RPMI8226 (cell line): ENCODE measurements at regions not wholly inside any gene's neighbourhood (a gene's known extent, or its start where the extent isn't known, plus 50 kb on each side); places are given as distances from the start of the nearest gene placed in this dataset.
"Not testable (repeated sequence)": the region's sequence is repeated elsewhere in the genome, so short reads cannot be mapped to it uniquely, and the experiment has no call there.

Experiments used
- DNase-seq: peaks from one replicate; pipeline ENCODE4 v3.0.0-alpha.2; 2015

DNA sequence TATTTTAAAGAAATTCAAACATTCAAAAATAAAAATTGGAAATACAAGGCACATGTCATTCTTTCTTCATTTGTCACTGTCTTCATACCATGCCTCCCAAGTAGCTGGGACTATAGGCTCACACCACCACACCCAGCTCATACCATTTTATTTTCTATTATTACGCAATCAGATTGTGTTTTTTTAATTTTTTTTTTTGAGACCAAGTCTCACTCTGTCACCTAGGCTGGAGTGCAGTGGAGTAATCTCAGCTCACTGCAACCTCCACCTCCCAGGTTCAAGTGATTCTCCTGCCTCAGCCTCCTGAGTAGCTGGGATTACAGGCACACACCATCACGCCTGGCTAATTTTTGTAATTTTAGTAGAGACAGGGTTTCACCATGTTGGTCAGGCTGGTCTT, 526.1 kb downstream of the DTWD2 start:
- not testable (repeated sequence) for DNase-seq

DNA sequence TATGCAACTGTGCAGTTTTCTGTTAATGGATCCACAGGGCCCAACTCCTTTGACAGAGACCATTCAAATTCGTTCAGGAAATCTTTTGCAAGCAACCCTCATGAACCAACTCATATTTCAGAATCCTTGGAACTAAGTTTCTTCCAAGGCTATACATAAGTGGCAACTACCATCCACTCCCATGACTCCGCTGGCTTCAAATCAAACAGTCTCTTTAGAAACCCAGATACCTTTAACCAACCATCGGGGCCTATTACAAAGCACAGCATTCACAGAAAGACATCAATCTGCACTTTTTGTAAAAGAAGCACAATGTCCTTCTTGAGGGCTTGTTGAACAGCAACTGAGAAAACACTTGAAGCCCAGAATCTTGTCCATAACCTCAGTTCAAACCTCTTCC, 526.9 kb downstream of the DTWD2 start:
- no peak for DNase-seq

DNA sequence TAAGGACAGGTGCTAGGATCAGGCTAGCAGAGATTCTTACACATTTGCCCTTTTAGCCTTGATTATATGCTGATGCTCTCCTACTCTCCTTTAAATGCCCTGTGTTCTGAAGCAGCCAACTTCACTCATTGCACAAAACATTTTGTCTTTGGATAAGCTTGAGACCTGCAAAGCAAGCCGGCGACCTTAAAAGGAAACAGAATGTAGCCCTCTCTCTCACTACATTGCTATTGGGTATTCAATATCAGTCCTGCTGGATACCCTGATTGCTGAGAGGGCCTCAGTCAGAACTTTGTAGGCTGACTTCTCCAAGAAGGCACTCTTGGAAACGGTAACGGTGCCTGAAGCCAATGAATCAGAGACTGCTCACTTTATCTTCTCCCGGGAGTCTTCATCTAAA, 528.9 kb downstream of the DTWD2 start:
- DNase-seq, result no peak

DNA sequence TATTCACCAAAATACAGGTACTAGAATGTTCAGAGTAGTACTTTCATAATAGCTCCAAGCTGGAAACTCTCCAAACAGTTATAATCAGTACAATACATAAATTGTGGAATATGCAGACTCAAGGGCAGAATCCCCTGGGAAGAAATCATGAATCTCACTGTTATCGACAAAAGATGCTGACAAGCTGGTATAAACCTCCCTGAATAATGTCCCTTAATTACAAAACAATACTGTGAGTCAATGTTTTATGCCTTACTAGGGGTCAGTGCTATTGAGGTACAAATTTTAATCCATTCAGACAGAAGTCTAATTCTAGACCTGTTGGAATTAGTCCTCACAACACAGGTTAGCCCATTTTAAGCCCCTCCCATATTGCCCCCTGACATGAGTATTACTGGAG, 532.3 kb downstream of the DTWD2 start:
- no peak for DNase-seq

DNA sequence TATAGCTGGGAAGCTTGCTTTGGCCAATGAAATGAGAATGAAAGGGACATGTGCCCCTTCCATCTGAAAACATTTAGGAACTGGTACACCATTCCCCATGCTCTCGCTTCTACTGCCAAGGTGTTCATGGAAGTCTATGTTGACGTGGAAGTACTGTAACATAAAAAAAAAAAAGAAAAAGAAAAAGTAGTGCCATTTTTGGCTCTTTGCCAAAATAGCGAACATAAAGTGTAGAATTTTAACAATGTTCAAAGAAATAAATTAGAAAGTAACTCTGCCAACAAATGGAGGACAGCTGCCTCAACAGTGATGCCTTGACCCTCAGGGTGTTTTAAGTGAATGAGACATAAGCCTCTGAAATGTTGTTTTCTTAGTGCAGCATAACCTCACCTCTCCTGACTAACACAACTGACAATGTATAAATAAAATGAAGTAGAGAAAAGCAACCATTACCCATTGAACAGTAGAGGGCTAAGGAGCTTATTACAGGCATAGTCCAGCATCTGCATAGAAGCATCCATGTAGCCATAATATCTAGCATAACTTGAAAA, 536.6 kb downstream of the DTWD2 start:
- no peak for DNase-seq

DNA sequence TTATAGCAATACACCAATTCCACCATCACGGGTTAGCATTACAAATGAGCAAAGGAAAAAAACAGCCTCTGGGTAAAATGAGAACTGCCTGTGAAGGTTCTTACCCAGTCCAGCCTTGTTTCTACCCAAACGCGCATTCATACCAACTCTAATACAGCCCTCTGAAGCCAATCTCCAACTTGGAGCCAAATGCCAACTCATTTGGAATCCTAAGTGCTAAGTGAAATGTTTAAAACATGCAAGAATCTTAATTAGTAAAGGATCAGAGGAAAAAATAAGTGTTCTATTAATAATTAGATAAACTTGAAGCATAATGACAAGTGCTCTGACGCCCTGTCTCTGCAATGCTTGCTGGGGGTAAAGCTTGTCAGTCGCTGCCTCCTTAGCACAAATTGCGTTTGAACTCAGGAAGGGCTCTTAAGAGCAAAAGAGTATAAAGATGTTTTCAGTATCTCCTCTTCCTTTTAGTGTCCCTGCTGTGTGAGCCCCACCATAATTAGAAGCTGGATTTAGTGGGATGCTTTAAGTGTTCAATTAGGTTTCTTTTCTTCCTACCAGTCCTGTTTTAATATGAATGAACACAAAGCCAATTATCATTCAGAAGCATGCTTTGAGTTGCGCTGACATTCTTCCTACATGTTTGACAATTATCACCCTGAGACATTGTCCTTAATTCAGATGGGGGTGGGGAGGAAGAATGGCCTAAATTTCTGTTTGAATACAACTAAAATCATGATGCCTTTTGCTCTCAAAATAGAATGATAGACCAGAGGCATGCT, 537.6 kb downstream of the DTWD2 start:
- DNase-seq, result no peak

DNA sequence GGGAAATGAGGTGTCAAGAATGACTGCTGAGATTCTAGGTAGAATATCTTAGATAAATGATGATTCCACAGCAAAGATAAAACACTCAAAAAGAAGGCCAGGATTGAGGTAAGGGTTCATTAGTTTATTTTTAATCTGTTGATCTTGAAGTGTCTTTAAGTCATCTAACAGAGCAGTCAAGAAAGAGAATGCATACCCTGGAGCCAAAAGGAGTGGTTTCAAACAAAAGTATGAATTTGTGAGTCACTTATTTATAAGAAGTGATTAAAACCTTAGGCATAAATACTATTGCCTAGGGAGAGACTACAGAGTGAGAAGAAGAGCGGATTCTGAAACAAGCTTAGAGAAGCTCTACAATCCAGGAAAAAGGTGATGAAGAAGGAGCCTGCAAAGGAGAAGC, 541.0 kb downstream of the DTWD2 start:
- DNase-seq, result no peak

DNA sequence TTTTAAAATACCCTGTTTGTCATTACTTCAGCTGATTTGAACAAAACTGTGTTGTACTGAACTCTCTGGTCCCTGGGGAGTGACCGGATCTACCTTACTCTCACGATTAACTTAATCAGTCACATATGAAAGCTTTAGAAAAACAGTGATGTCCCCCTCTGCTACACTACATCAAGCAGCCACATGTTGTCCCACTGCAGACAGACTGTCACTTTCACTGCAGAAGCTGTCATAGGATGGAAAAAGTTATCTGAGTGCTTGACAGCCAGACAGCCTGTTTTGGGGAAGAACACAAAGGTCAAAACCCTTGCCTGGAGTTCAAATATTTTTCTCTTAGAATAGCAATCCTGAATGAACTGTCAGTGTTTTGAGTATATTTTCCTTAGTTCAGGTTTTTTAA, 546.4 kb downstream of the DTWD2 start:
- DNase-seq, result no peak

DNA sequence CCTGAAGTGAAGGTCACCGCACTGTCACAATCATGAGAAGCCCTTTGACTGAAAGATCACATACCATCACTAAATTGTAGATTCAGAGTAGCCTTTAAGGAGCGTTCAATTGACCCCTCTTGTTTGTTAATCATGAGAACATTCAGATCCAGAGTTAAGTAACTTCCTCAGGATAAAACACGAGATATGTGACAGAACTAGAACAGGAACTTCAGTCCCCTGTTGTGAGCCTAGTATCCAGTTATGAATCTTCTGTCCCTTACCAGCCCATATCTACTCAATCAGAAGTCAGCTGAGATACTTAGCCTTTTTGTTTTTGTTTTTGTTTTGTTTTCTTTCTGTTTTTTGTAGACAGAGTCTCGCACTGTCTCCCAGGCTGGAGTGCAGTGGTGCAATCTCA, 547.3 kb downstream of the DTWD2 start:
- DNase-seq, result no peak

DNA sequence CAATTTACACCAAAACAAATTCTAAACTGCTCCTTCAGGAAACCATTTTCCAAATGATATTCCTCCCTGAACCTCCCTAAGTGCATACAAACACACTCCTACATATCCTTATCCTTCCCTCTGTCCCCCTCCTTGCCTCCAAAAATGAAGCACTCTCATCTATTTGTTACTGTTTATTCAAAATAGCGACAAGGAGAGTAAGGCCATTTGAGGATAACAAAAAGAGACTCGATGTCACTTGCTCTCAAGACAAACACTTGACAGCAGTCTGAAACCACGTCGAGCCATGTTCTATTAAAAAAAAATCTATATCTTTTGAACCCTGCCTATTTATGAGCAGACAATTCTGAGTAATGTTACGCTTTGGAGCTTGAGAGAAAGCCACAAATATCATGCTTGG, 547.9 kb downstream of the DTWD2 start:
- DNase-seq, result no peak

DNA sequence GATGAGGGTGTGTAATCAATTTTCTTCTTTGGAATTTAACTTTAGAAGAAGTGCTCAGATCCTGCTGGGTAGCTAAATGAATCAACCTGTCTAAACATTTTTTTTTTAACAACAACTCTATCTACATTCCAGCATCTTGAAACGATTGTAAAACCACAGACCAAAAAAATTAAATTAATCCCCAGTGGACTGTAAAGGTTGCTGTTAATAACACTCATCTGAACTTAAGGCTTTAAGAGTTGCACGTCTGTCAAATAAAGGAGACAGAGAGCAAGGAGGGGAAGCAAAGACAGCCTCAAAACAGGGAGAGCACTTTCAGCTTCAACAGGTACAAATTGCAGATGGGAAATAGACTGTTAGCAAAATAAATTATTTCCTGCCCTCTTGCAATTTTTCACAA, 548.5 kb downstream of the DTWD2 start:
- no peak for DNase-seq

DNA sequence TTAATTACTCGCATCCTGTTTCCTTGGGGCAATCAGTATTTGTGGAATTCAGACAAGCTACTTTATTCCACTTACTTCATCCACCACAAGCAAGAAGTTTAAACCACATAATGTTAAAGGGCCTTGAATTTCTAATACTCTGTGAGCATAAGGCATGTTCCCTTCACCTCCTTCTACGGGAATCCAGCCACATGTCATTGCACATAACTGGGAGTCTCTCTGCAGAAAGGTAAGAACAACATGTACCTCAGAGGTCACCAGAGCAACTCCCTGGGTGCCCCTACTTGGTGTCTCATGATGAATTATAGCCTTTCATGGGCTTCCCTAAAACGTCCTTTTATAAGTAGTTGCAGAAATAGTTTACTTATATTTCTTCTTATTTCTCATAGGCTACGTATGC, 553.2 kb downstream of the DTWD2 start:
- DNase-seq, result no peak

DNA sequence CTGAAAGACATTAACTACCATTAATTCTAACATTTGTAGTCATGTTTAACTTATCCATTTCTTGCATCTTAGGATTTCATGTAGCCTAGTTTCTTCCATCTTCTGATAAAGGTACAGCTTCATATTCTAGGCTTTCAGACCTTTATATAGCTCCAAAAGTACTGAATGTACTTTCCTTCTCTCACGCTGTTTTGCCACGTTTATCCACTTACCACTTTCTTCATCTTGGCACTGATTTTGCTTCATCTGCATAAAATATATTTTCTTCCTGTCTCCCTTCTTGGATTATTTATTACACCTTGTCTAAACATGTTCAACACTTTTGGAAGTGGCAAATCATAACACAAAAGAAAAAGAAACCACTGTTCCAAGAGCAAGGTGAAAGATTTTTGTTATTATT, 553.8 kb downstream of the DTWD2 start:
- no peak for DNase-seq

DNA sequence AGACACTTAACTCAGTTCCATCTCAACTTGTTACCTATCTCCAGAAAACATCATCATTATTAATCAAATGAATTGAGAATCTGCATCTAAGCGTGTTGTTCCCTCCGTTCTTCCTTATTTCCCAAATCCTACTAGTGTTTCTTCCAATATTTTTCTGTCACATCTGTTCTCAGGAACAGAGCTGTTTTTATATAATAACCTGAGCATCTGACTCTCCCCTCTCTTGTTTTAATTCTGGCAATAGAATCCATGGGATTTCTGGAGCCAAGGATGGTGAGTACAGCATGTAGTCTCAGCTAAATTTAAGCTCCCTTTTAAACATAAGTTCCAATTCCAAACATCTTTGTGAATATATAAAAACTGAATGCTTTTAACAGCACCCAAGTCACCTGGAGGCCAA, 558.3 kb downstream of the DTWD2 start:
- DNase-seq, result no peak

DNA sequence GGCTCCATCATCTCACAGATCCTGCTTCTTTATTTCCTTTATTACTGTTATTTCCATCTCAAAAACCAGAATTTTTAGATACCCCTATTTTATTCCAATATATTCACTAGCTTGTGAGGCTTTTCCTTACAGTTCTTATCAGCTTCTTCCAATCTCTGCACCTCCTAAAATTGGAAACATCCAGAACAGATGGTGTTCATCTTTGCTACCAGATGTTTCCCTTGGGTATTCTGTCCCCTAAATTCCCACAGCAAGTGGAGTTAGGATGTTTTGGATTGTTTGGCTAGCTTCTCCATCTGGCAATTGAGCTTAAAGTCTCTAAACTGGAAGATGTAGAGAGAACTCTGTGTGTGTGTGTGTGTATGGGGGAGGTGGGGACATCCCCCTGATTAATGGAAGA, 580.4 kb downstream of the DTWD2 start:
- DNase-seq, result no peak

DNA sequence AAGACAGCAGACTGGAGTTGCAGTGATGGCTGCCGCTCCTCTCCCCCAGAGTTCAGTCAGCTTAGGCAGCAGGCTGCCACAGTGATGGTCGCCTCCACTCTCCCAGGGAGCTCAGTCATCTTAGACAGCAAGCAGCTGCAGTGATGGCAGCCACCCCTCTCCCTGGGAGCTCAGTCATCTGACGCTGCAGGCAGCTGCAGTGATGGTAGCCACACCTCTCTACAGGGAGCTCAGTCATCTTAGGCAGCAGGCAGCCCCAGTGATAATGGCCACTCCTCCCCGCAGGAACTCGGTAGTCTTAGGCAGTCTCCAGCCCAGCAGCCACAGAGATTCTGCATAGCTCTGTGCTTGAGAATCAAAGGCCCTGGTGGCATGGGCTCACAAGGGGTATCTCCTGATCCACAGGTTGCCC, 582.7 kb downstream of the DTWD2 start:
- no peak for DNase-seq

DNA sequence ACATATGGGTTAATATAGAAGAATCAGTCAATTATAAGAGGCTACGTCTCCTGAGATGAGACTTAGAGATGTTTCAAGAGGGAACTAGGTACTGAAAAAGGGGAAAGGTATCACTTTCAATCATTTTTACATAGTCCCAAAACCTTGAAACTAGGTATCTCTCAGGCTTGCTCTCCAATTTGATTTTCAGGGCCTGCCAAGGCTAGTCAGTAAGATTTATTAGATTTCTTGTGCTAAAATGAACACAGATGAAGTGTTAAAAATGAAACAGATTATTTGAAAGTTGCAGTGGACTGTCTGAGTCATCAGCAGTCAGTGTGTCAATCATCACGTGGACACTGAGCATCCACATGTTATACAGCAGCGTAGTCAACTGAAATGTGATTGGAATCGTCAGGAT, 591.1 kb downstream of the DTWD2 start:
- no peak for DNase-seq

DNA sequence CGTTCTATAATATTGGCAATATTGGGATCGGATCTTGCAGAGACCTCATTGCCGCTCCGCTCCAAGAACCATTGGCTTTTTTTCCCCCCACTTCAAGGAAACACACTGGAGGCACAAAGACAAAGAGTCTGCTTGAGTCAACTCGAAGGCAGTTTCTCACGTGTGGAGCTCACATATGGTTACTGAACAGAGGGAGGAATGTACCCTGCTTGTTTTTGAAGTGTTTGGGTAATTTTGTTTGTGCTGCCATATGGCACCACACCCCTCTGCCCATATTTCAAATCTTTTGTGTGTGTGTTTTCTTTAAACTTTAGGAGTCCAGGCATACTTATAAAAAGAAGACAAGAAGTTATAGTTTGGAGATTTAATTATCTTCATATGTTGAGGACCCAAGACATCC, 595.9 kb downstream of the DTWD2 start:
- DNase-seq, result no peak

DNA sequence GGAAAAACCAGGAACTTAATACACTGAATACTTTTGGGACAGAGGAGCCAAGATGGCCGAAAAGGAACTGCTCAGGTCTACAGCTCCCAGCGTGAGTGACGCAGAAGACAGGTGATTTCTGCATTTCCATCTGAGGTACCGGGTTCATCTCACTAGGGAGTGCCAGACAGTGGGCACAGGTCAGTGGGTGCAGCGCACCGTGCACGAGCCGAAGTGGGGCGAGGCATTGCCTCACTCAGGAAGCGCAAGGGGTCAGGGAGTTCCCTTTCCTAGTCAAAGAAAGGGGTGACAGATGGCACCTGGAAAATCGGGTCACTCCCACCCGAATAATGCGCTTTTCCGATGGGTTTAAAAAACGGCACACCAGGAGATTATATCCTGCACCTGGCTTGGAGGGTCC, 605.4 kb downstream of the DTWD2 start:
- DNase-seq, result not testable (repeated sequence)

DNA sequence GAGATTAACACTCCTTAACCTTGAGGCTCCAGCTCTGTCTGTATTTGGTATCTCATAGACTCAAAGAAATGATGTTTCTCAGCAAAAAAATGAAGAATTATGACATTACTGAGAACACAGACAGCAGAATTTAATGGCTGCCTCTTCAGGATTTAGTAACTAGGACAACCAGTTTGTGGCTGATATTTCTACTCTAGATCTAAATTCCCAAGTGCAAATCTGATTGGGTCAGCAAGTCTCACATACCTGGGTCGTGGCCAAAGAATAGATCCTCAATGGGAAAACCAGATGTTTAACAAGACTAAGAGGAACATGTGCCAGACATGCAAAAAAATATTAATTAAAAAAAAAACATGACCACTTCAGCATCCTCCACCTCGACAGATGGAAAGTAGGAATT, 608.9 kb downstream of the DTWD2 start:
- no peak for DNase-seq

DNA sequence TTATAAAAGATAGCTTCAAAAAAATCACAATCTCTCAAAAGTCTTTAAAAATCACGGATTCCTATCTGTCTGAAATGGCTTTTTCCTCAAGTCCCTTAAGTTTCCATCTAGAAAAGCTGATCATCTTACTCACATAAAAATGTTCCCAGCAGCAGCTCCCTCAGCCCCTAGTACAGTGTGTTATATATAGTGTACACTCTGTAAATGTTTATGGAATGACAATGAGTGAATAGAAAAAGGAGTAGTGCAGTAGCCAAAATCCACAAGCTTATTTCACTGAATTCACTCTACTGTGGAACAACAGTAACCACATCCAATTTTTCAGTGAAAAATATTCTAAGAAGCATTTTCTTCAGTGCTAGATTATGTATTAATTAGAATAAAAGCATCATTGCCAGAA, 609.4 kb downstream of the DTWD2 start:
- DNase-seq, result no peak

DNA sequence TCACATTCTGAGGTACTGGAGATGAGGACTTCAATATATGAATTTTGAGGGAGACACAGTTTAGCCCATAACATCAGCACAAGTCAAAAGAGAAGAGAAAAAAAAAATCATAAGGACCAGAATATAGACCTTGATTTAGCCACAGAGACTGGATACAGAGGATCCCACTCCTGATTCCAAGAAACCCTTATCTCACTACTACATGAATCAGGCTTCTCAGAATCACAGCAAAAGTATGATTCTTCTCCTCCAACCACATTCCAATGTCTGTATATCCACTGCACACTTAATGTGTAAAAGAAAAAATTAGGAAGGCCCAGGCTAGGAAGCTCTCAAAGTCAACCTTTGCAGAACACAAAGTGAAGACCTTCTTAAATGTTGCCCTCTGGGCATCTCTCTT, 610.9 kb downstream of the DTWD2 start:
- DNase-seq, result no peak

DNA sequence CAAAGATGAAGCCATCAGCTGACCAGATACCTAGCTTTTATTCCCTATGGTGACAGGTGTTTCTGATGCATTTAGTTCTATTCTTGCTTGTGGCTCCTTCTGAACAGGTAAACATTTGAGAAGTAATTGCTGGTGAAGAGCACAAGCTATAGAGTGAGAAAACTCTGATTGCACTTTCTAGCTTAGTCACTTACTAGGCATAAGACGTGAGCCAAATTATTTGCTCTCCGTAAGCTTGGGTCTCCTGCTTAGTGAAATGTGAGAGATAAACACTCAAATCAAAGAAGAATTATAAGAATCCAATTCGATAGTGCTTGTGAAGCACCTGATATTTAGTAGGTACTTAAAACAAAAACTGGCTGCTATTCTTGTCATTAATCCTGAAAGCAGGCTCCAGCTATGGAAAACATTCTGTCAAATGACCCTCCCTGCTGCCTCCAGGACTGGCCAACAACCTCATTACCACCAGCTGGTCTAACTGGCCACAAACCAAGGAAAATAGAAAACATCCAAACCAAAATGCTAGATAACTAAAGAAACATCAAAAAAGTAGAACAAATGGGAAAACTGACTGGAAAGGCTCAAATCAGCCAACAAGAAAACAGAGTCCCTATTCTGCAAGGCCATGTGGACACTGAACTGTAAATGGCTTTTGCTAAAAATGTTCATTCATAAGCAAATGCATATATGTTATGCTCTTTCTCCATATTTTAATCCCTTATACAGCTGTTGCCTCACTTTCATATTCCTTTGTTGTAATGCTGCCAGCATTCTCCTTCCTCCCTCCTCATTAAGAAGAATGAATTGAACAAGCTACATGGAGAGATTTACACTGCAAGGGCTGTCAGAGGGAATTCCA, 616.1 kb downstream of the DTWD2 start:
- no peak for DNase-seq

DNA sequence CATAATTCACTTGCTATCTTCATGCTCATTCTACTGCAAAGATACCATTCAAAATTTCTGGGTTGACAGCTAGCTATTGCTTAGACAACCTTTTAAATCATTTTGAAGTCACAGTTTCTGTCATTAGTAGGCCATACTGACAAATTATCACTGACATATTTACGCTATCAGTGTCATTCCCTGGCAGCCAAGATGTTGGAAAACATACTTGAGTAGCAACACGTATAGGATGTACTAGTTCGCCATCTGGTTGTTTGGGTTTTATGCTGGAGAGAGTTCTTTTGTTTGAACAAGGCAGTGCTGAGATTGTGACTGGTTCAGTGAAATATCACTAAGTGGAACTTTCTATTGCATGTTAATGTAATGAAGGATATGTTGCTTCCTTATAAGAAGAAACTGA, 621.9 kb downstream of the DTWD2 start:
- no peak for DNase-seq
